OCI-LY7 (cell line): ENCODE measurements at regions not wholly inside any gene's neighbourhood (a gene's known extent, or its start where the extent isn't known, plus 50 kb on each side); places are given as distances from the start of the nearest gene placed in this dataset.

Experiments used
- EZH2phosphoT487 ChIP-seq: fragments of 200-600 bp; sonication (generic); IDR thresholded peaks from 2 replicates; pipeline ENCODE4 v1.6.1; 2018; ENCODE audit warnings: low read depth, borderline replicate concordance, mild to moderate bottlenecking, mixed run types, antibody characterized with exemption, low read length, moderate library complexity, mixed read lengths
- TF ChIP-seq, protein P1 (sequence below): fragments of 200-600 bp; sonication (generic); conservative IDR thresholded peaks from 2 replicates; pipeline ENCODE4 v1.5.1; 2014; ENCODE audit warnings: mild to moderate bottlenecking, antibody characterized with exemption, low read length, moderate library complexity, mixed read lengths

DNA sequence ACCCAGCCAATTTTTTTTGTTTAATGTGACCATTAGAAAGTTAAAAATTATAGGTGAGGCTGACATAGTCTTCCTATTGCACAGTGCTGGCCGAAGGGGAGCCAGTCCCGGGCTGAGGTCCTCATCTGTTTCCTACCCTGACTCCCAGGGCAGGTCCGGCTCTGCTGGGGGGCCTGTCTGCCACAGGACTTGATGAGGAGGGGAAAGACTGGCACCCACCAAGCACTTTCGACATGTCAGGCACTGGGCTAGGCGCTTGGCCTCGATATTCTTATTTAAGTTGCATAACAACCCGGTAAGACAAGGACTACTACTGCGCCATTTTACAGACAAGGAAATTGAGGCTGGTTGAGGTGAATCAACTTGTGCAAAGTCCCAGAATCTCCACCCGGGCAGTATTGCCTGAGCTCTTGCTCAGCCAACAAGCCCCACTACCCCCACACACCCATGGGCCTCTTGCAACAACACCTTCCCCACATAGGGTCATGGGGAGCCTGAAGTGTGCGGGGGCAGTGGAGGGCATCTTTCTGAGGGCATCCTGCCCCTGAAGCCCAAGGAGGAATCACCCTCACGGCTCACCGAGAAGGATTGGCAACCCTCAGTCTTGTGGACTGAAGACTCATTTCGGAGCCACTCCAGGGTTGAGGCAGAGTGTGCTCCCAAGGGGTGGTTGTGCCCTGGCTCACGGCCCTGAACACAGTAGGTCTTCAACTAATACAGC is 62.7 kb upstream of the LINC01488 start:
- TF ChIP-seq, protein P1, sequence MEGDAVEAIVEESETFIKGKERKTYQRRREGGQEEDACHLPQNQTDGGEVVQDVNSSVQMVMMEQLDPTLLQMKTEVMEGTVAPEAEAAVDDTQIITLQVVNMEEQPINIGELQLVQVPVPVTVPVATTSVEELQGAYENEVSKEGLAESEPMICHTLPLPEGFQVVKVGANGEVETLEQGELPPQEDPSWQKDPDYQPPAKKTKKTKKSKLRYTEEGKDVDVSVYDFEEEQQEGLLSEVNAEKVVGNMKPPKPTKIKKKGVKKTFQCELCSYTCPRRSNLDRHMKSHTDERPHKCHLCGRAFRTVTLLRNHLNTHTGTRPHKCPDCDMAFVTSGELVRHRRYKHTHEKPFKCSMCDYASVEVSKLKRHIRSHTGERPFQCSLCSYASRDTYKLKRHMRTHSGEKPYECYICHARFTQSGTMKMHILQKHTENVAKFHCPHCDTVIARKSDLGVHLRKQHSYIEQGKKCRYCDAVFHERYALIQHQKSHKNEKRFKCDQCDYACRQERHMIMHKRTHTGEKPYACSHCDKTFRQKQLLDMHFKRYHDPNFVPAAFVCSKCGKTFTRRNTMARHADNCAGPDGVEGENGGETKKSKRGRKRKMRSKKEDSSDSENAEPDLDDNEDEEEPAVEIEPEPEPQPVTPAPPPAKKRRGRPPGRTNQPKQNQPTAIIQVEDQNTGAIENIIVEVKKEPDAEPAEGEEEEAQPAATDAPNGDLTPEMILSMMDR = no peak
- no peak for TF ChIP-seq EZH2phosphoT487
